ENCODE measurements at regions not wholly inside any gene's neighbourhood (a gene's known extent, or its start where the extent isn't known, plus 50 kb on each side); places are given as distances from the start of the nearest gene placed in this dataset.

- no peak overlapping the region for H3K4me3 ChIP-seq (ENCODE audit: low read depth, low read length)
- CTCF ChIA-PET, result no interaction called here
- no peak for TF ChIP-seq CTCF (IDR thresholded peaks at IDR 0.05; ENCODE audit: insufficient read depth, low read length, missing control alignments)
- no peak for DNase-seq (ENCODE audit: low read depth, low spot score)
- POLR2A ChIA-PET, result no interaction called here
Measured at GRCh38 chr1:69290291-69290690, 277.4 kb upstream of the LRRC7 start.

- DNase-seq (ENCODE audit: low read depth, low spot score), result no peak
- H3K4me3 ChIP-seq (ENCODE audit: low read depth, low read length), result no peak overlapping the region
- ChIA-PET POLR2A (no interaction called here), CTCF (no interaction called here)
- TF ChIP-seq CTCF (IDR thresholded peaks at IDR 0.05; ENCODE audit: insufficient read depth, low read length, missing control alignments), result no peak
Measured at GRCh38 chr1:69291541-69291940, 276.2 kb upstream of the LRRC7 start.

GRCh38 chr1:69292833-69293232, 274.9 kb upstream of the LRRC7 start:
- POLR2A ChIA-PET, result no interaction called here
- DNase-seq (ENCODE audit: low read depth, low spot score), result no peak
- CTCF ChIA-PET, result no interaction called here
- no peak overlapping the region for H3K4me3 ChIP-seq (ENCODE audit: low read depth, low read length)
- no peak for TF ChIP-seq CTCF (IDR thresholded peaks at IDR 0.05; ENCODE audit: insufficient read depth, low read length, missing control alignments)

DNA sequence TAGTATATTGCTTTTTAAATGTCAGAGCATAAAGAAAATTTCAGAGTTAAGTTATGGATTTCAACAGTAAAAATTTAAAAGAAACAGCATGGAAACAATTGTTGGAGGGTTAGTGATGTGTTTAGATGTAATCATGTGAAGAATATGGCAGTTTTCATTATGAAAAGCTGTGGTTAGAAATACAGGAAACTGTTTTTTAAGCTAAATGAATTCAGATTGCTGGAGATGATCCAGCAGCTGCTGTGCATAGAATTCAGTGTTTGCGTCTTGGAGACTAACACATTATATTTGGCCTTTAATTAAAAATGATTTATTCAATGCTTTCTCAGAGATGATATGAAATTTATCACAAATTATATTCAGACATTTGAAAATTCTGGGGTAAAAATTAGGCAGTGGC, 273.6 kb upstream of the LRRC7 start:
- ChIA-PET CTCF (no interaction called here), POLR2A (no interaction called here)
- no peak for DNase-seq (ENCODE audit: low read depth, low spot score)
- H3K4me3 ChIP-seq (ENCODE audit: low read depth, low read length), result no peak overlapping the region
- TF ChIP-seq CTCF (IDR thresholded peaks at IDR 0.05; ENCODE audit: insufficient read depth, low read length, missing control alignments), result no peak

DNA sequence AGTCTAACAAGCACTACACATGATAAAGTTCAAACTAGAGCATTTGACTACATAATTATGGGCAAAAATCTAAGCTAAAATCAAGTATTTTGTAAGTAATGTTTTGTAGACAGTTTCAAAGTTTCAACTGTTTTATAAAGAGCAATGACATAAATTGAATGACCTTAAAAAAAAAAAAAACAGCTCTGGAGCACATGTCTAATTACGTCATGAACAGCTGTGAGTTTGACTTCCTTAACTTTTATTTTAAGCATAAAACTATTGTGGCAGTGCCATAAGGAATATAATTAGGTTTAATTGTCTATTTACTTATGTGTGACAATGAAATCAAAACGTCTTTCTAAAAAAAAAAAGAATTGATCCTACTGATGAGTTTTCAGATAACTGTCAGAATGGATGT, 272.5 kb upstream of the LRRC7 start:
- CTCF ChIA-PET, result no interaction called here
- TF ChIP-seq CTCF (IDR thresholded peaks at IDR 0.05; ENCODE audit: insufficient read depth, low read length, missing control alignments), result no peak
- POLR2A ChIA-PET, result no interaction called here
- no peak for DNase-seq (ENCODE audit: low read depth, low spot score)
- H3K4me3 ChIP-seq (ENCODE audit: low read depth, low read length), result no peak overlapping the region

DNA sequence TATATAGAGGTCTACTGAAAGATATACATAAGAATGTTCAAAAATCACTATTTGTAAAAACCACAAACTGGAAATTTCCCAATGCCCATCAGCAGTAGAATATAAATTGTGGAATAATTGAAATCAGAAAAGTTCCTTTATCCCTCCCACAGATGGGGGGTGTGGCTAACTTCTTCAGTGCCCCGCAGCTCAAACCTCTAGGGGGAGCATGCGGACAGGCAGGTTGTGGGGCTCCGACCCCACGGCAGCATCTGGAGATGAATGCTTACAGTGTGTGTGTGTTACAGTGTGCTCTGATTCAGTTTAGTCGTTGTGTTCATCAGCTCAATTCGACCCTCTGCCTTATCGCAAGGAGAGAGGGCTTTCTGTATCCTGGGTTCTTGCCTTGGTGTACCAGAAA, 262.1 kb upstream of the LRRC7 start:
- CTCF ChIA-PET, result no interaction called here
- no peak for TF ChIP-seq CTCF (IDR thresholded peaks at IDR 0.05; ENCODE audit: insufficient read depth, low read length, missing control alignments)

More for the DNA sequence above, 262.1 kb upstream of the LRRC7 start:
- no peak overlapping the region for H3K4me3 ChIP-seq (ENCODE audit: low read depth, low read length)
- POLR2A ChIA-PET, result no interaction called here
- no peak for DNase-seq (ENCODE audit: low read depth, low spot score)
